ENCODE measurements at regions not wholly inside any gene's neighbourhood (a gene's known extent, or its start where the extent isn't known, plus 50 kb on each side); places are given as distances from the start of the nearest gene placed in this dataset.
"Not testable (repeated sequence)": the region's sequence is repeated elsewhere in the genome, so short reads cannot be mapped to it uniquely, and the experiment has no call there.

- TF ChIP-seq EZH2 (IDR thresholded peaks at IDR 0.05; ENCODE audit: insufficient read depth, low read length) = no peak
- TF ChIP-seq CTCF (IDR thresholded peaks at IDR 0.05; ENCODE audit: insufficient read depth, low read depth, low read length) = no peak
- Histone ChIP-seq H3K36me3 (ENCODE audit: insufficient read depth, low read length) (no peaks in the 10 kb centered on the region), H3K4me3 (ENCODE audit: insufficient read depth, low read depth, low read length) (no peak overlapping the region), H3K4me1 (ENCODE audit: insufficient read depth, low read length) (no peaks in the 10 kb centered on the region), H3K9ac (ENCODE audit: low read length) (no peak overlapping the region), H2AFZ (ENCODE audit: low read depth, low read length) (no peak overlapping the region), H3K27ac (ENCODE audit: low read depth, low read length) (no peak overlapping the region), H3K27me3 (ENCODE audit: insufficient read depth, low read length) (peaks cover 11% of the 10 kb centered on the region), H3K4me2 (ENCODE audit: low read length) (no peak overlapping the region), H3K79me2 (ENCODE audit: insufficient read depth, low read length) (no peaks in the 10 kb centered on the region), H3K9me3 (ENCODE audit: insufficient read depth, low read depth, low read length) (no peaks in the 10 kb centered on the region), H4K20me1 (ENCODE audit: insufficient read depth, low read length) (no peaks in the 10 kb centered on the region)
- DNase-seq (ENCODE audit: low read depth) = no peak
- H3K27ac Mint-ChIP-seq (ENCODE audit: unreplicated experiment) = no peak overlapping the region
- no peak for FAIRE-seq
- peaks cover 32% of the 10 kb centered on the region for H3K27me3 Mint-ChIP-seq (ENCODE audit: low read depth, unreplicated experiment)
- H3K4me3 Mint-ChIP-seq (ENCODE audit: unreplicated experiment) = no peak overlapping the region
- H3K36me3 Mint-ChIP-seq (ENCODE audit: low read depth, unreplicated experiment) = no peaks in the 10 kb centered on the region
- H3K9me3 Mint-ChIP-seq (ENCODE audit: unreplicated experiment) = peaks cover 2% of the 10 kb centered on the region
- H3K4me1 Mint-ChIP-seq (ENCODE audit: low read depth, unreplicated experiment) = no peaks in the 10 kb centered on the region
These were observed 207.8 kb upstream of the PODXL start for GRCh38 chr7:131764143-131764775.

DNA sequence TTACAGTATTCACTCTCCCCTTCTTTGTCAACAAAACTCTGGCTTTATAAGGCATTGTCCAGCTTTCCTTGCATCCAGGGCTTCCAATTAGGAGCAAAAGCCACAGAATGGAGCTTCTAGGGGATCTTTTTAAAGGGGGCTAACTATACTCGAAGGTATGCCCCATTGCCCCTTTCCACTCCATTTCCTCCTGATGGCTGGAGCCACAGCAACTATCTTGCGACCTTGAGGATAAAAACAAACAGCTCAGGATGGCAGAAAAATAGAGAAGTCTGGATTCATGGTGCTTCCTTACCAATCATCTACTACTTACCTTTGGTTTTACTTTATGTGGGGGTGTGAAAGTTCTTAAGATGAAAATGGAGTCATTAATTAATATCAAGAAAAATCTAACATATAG lies 206.3 kb upstream of the PODXL start:
- Histone ChIP-seq H3K4me2 (ENCODE audit: low read length) (no peak overlapping the region), H4K20me1 (ENCODE audit: insufficient read depth, low read length) (no peaks in the 10 kb centered on the region), H3K9me3 (ENCODE audit: insufficient read depth, low read depth, low read length) (no peaks in the 10 kb centered on the region), H3K4me3 (ENCODE audit: insufficient read depth, low read depth, low read length) (no peak overlapping the region), H2AFZ (ENCODE audit: low read depth, low read length) (no peak overlapping the region), H3K4me1 (ENCODE audit: insufficient read depth, low read length) (no peaks in the 10 kb centered on the region), H3K36me3 (ENCODE audit: insufficient read depth, low read length) (no peaks in the 10 kb centered on the region), H3K79me2 (ENCODE audit: insufficient read depth, low read length) (no peaks in the 10 kb centered on the region), H3K27me3 (ENCODE audit: insufficient read depth, low read length) (peaks cover 10% of the 10 kb centered on the region), H3K9ac (ENCODE audit: low read length) (no peak overlapping the region), H3K27ac (ENCODE audit: low read depth, low read length) (no peak overlapping the region)
- Mint-ChIP-seq H3K9me3 (ENCODE audit: unreplicated experiment) (peaks cover 2% of the 10 kb centered on the region), H3K4me1 (ENCODE audit: low read depth, unreplicated experiment) (no peaks in the 10 kb centered on the region), H3K4me3 (ENCODE audit: unreplicated experiment) (no peak overlapping the region), H3K27me3 (ENCODE audit: low read depth, unreplicated experiment) (peaks cover 34% of the 10 kb centered on the region), H3K36me3 (ENCODE audit: low read depth, unreplicated experiment) (no peaks in the 10 kb centered on the region), H3K27ac (ENCODE audit: unreplicated experiment) (no peak overlapping the region)
- FAIRE-seq (no peak), DNase-seq (ENCODE audit: low read depth) (no peak)
- TF ChIP-seq CTCF (IDR thresholded peaks at IDR 0.05; ENCODE audit: insufficient read depth, low read depth, low read length) (no peak), EZH2 (IDR thresholded peaks at IDR 0.05; ENCODE audit: insufficient read depth, low read length) (no peak)

DNA sequence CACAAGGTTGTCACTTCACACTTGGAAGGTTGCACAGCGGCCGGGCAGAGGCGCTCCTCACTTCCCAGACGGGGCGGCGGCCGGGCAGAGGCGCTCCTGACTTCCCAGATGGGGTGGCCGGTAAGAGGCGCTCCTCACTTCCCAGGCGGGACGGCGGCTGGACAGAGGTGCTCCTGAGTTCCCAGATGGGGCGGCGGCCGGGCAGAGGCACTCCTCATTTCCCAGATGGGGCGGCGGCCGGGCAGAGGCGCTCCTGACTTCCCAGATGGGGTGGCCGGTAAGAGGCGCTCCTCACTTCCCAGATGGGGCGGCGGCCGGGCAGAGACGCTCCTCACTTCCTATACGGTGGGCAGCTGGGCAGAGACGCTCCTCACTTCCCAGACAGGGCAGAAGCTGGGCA lies 199.4 kb upstream of the PODXL start:
- not testable (repeated sequence) for H3K9me3 ChIP-seq (ENCODE audit: insufficient read depth, low read depth, low read length); H2AFZ ChIP-seq (ENCODE audit: low read depth, low read length); H3K4me3 Mint-ChIP-seq (ENCODE audit: unreplicated experiment); H3K9me3 Mint-ChIP-seq (ENCODE audit: unreplicated experiment); H3K4me1 ChIP-seq (ENCODE audit: insufficient read depth, low read length); H3K27me3 ChIP-seq (ENCODE audit: insufficient read depth, low read length); FAIRE-seq; H3K79me2 ChIP-seq (ENCODE audit: insufficient read depth, low read length); H3K4me2 ChIP-seq (ENCODE audit: low read length); H4K20me1 ChIP-seq (ENCODE audit: insufficient read depth, low read length); H3K27me3 Mint-ChIP-seq (ENCODE audit: low read depth, unreplicated experiment); H3K27ac Mint-ChIP-seq (ENCODE audit: unreplicated experiment); H3K36me3 Mint-ChIP-seq (ENCODE audit: low read depth, unreplicated experiment); H3K4me3 ChIP-seq (ENCODE audit: insufficient read depth, low read depth, low read length); DNase-seq (ENCODE audit: low read depth); H3K27ac ChIP-seq (ENCODE audit: low read depth, low read length); H3K9ac ChIP-seq (ENCODE audit: low read length); H3K36me3 ChIP-seq (ENCODE audit: insufficient read depth, low read length); H3K4me1 Mint-ChIP-seq (ENCODE audit: low read depth, unreplicated experiment)

All from astrocyte (in vitro differentiated cells and primary cell).